ENCODE measurements at regions not wholly inside any gene's neighbourhood (a gene's known extent, or its start where the extent isn't known, plus 50 kb on each side); places are given as distances from the start of the nearest gene placed in this dataset.

- Histone ChIP-seq H3K4me3 (ENCODE audit: low read depth in 1 of 3, low read length in 3 of 3) (no peak overlapping the region), H3K9ac (ENCODE audit: low read depth in 1 of 2, low read length in 2 of 2) (no peak overlapping the region), H3K27ac (ENCODE audit: low read depth in 1 of 2, low read length in 2 of 2) (no peak overlapping the region), H3K4me1 (ENCODE audit: control insufficient read depth in 4 of 4, insufficient read depth in 4 of 4, low read length in 3 of 4) (no peaks in the 10 kb centered on the region), H3K27me3 (ENCODE audit: control insufficient read depth in 4 of 4, insufficient read depth in 4 of 4, low read length in 3 of 4) (no peaks in the 10 kb centered on the region), H3K9me3 (ENCODE audit: control insufficient read depth in 4 of 4, low read length in 3 of 4) (no peaks in the 10 kb centered on the region), H3K36me3 (ENCODE audit: control insufficient read depth in 4 of 4, insufficient read depth in 3 of 4, low read depth in 1 of 4, low read length in 3 of 4) (no peaks in the 10 kb centered on the region)
- no peak for DNase-seq (ENCODE audit: low spot score)
- 91% methylated on average over 1 of the region's 1 CpG for WGBS
- TF ChIP-seq RAD21 (IDR thresholded peaks at IDR 0.05) (no peak), NR2F2 (IDR thresholded peaks at IDR 0.05) (no peak), RXRA (IDR thresholded peaks at IDR 0.05) (no peak), HNF4G (IDR thresholded peaks at IDR 0.05) (no peak), TAF1 (conservative IDR thresholded peaks at IDR 0.05) (no peak), GABPA (IDR thresholded peaks at IDR 0.05 in 1 of 2, conservative IDR thresholded peaks at IDR 0.05 in 1 of 2) (no peak), HNF4A (conservative IDR thresholded peaks at IDR 0.05) (no peak), EGR1 (IDR thresholded peaks at IDR 0.05; ENCODE audit: low read depth in 2 of 2) (no peak), SP1 (IDR thresholded peaks at IDR 0.05) (no peak)
Observed at GRCh38 chr20:52401431-52401830, 209.9 kb upstream of the ZFP64 start.

GRCh38 chr20:52399352-52399751, 207.8 kb upstream of the ZFP64 start:
- Histone ChIP-seq H3K9me3 (ENCODE audit: control insufficient read depth in 4 of 4, low read length in 3 of 4) (no peaks in the 10 kb centered on the region), H3K4me1 (ENCODE audit: control insufficient read depth in 4 of 4, insufficient read depth in 4 of 4, low read length in 3 of 4) (no peaks in the 10 kb centered on the region), H3K27ac (ENCODE audit: low read depth in 1 of 2, low read length in 2 of 2) (no peak overlapping the region), H3K4me3 (ENCODE audit: low read depth in 1 of 3, low read length in 3 of 3) (no peak overlapping the region), H3K36me3 (ENCODE audit: control insufficient read depth in 4 of 4, insufficient read depth in 3 of 4, low read depth in 1 of 4, low read length in 3 of 4) (no peaks in the 10 kb centered on the region), H3K27me3 (ENCODE audit: control insufficient read depth in 4 of 4, insufficient read depth in 4 of 4, low read length in 3 of 4) (no peaks in the 10 kb centered on the region), H3K9ac (ENCODE audit: low read depth in 1 of 2, low read length in 2 of 2) (no peak overlapping the region)
- 79% methylated on average over 2 of the region's 2 CpGs for WGBS
- no peak for DNase-seq (ENCODE audit: low spot score)
- no peak for TF ChIP-seq NR2F2 (IDR thresholded peaks at IDR 0.05)
- TF ChIP-seq RXRA (IDR thresholded peaks at IDR 0.05): no peak

- Histone ChIP-seq H3K9me3 (ENCODE audit: control insufficient read depth in 4 of 4, low read length in 3 of 4) (no peaks in the 10 kb centered on the region), H3K27ac (ENCODE audit: low read depth in 1 of 2, low read length in 2 of 2) (no peak overlapping the region), H3K4me1 (ENCODE audit: control insufficient read depth in 4 of 4, insufficient read depth in 4 of 4, low read length in 3 of 4) (no peaks in the 10 kb centered on the region), H3K4me3 (ENCODE audit: low read depth in 1 of 3, low read length in 3 of 3) (no peak overlapping the region), H3K27me3 (ENCODE audit: control insufficient read depth in 4 of 4, insufficient read depth in 4 of 4, low read length in 3 of 4) (no peaks in the 10 kb centered on the region), H3K36me3 (ENCODE audit: control insufficient read depth in 4 of 4, insufficient read depth in 3 of 4, low read depth in 1 of 4, low read length in 3 of 4) (no peaks in the 10 kb centered on the region), H3K9ac (ENCODE audit: low read depth in 1 of 2, low read length in 2 of 2) (no peak overlapping the region)
- 95% methylated on average over 1 of the region's 1 CpG for WGBS
- no peak for TF ChIP-seq YY1 (IDR thresholded peaks at IDR 0.05)
- TF ChIP-seq HNF4G (IDR thresholded peaks at IDR 0.05): no peak
- no peak for TF ChIP-seq RAD21 (IDR thresholded peaks at IDR 0.05)
- TF ChIP-seq NR2F2 (IDR thresholded peaks at IDR 0.05): no peak
- no peak for TF ChIP-seq EGR1 (IDR thresholded peaks at IDR 0.05; ENCODE audit: low read depth in 2 of 2)
- TF ChIP-seq FOXA1 (IDR thresholded peaks at IDR 0.05): no peak
- no peak for TF ChIP-seq RXRA (IDR thresholded peaks at IDR 0.05)
- TF ChIP-seq GABPA (IDR thresholded peaks at IDR 0.05 in 1 of 2, conservative IDR thresholded peaks at IDR 0.05 in 1 of 2): no peak
- no peak for TF ChIP-seq ATF3 (IDR thresholded peaks at IDR 0.05)
- TF ChIP-seq TAF1 (conservative IDR thresholded peaks at IDR 0.05): no peak
- no peak for TF ChIP-seq FOXA2 (IDR thresholded peaks at IDR 0.05)
- TF ChIP-seq CTCF (IDR thresholded peaks at IDR 0.05; ENCODE audit: low read depth, low read length, missing input control): no peak
- no peak for TF ChIP-seq HNF4A (conservative IDR thresholded peaks at IDR 0.05)
- no peak for TF ChIP-seq REST (IDR thresholded peaks at IDR 0.05)
- no peak for TF ChIP-seq ZBTB33 (IDR thresholded peaks at IDR 0.05)
- no peak for TF ChIP-seq SP1 (IDR thresholded peaks at IDR 0.05)
- no peak for DNase-seq (ENCODE audit: low spot score)
Observed at GRCh38 chr20:52389606-52390005, 198.0 kb upstream of the ZFP64 start.
